ENCODE measurements at regions not wholly inside any gene's neighbourhood (a gene's known extent, or its start where the extent isn't known, plus 50 kb on each side); places are given as distances from the start of the nearest gene placed in this dataset.
A peak's percentile ranks its signal among the peaks of the same experiment; 100 is the strongest.

- H3K4me3 ChIP-seq (ENCODE audit: low read length): no peak overlapping the region
- DNase-seq (ENCODE audit: low read depth): no peak
- TF ChIP-seq CTCF (conservative IDR thresholded peaks at IDR 0.05; ENCODE audit: low read depth, low read length): no peak
Measured at GRCh38 chr3:5302661-5303060, 115.2 kb downstream of the EDEM1 start.

DNA sequence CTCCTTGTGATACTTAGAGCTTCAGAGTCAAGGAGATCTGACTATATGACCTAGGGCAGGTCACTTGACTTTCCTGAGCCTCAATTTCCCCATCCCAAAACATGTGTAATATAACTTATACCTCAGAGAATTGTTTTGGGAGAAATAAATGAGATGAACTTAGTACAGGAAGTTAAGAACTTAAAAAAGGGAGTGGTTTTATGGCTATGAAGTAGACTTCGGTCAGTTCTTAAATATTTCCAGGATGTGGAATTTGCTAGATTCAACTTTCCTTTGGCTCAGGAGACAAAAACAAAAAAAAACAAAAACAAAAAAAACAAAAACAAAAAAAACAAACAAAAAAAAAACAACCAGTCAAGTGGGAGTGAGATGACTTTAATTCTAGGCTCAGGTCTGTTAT, 116.7 kb downstream of the EDEM1 start:
- H3K4me3 ChIP-seq (ENCODE audit: low read length): no peak overlapping the region
- TF ChIP-seq CTCF (conservative IDR thresholded peaks at IDR 0.05; ENCODE audit: low read depth, low read length): no peak

DNA sequence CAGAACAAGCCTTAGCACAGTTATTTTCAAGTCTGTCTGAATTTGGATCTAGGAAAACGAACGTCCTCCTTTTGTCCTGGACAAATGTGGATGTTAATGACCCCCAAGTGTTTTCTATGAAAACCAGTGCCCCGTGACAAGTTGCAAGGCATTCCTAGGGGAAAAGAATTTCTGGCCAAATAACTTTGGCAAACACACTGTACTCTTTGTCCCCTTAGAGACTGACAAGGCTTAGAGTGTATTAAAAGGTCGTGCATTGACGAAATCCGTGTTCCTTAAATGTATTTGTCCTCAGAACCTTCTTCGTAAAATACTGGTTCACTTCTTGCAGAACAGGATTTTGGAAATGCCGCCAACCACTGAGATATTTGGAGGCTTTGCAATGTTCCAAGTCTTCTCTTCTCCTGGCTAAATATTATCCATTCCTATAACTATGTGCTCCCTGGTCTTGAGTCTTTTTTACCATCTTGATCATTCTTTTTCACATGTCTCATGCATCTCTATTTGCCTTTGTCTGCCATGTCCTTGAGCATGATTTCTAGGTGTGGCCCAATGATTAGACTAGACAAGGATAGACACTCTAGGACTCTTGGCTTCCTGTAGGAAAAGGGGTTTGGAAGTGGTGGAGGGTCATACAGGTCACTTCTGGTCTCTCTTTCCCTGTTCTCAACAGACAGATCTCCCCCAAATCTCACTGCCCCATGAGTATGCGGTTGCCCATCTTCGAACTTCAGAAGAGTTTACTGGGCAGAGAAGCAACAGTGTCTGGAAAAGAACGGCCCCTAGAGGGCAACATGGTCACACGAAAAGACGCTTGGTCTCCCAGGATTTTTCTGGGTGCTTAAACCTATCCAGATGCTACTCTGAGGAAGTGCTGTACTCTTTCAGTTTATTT, 117.5 kb downstream of the EDEM1 start:
- no peak overlapping the region for H3K4me3 ChIP-seq (ENCODE audit: low read length)
- peak; percentile 17 for DNase-seq (ENCODE audit: low read depth)
- peak; percentile 77 for TF ChIP-seq CTCF (conservative IDR thresholded peaks at IDR 0.05; ENCODE audit: low read depth, low read length)

More for the DNA sequence above, 116.7 kb downstream of the EDEM1 start:
- no peak for DNase-seq (ENCODE audit: low read depth)

GRCh38 chr3:5305684-5305989, 118.1 kb downstream of the EDEM1 start:
- DNase-seq (ENCODE audit: low read depth): no peak
- no peak for TF ChIP-seq CTCF (conservative IDR thresholded peaks at IDR 0.05; ENCODE audit: low read depth, low read length)
- no peak overlapping the region for H3K4me3 ChIP-seq (ENCODE audit: low read length)

DNA sequence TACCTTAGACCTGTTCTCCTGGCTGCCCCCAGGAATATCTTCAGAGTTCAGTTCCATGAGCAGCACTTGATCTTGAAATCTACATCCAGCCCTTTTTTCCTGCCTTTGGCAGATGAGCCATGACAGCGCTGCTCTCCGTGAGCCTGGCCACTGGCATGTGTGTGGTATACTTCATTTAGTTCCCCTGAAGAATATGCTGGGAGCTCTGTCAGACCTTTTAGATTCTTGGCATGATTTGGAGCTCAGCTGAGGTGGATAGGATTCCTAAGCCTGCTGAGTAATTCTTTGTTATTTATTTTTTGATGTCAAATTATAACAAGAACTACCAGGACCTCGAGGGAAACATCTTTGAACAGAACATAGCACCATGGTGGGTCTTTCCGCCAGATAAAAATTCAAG, 121.7 kb downstream of the EDEM1 start:
- H3K4me3 ChIP-seq (ENCODE audit: low read length): no peak overlapping the region
- DNase-seq (ENCODE audit: low read depth): no peak
- TF ChIP-seq CTCF (conservative IDR thresholded peaks at IDR 0.05; ENCODE audit: low read depth, low read length): no peak

DNA sequence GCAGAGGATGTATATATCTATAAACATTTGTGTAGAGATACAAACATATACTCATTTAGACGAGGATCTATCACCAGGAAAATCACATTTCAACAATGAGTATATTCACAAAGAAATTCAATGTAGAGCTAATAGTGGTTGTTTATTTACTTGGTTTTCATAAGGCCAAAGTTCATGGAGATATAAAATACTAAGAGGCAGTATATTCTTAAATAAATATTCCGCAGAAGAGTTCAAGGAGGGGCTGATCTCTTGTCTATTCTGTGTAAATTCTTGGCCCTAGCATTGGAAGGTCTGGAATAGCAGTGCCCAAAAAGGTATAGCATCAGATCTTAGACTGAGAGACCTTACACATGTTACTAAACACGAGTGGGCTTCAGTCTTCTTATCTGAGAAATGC, 122.1 kb downstream of the EDEM1 start:
- no peak for DNase-seq (ENCODE audit: low read depth)
- H3K4me3 ChIP-seq (ENCODE audit: low read length): no peak overlapping the region
- no peak for TF ChIP-seq CTCF (conservative IDR thresholded peaks at IDR 0.05; ENCODE audit: low read depth, low read length)

DNA sequence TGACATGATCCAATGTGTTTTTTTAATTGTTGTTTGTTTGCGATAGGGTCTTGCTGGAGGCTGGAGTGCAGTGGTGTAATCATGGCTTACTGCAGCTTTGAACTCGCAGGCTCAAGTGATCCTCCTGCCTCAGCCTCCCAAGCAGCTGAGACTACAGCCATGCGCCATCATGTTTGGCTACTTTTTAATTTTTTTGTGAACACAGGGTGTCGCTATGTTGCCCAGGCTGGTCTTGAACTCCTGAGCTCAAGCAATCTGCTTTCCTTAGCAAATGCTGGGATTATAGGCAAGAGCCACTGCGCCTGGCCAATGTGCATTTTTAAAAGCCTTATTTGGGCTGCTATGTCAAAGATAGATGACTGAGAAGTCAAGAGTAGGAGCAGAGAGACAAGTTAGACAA, 123.0 kb downstream of the EDEM1 start:
- no peak overlapping the region for H3K4me3 ChIP-seq (ENCODE audit: low read length)
- no peak for TF ChIP-seq CTCF (conservative IDR thresholded peaks at IDR 0.05; ENCODE audit: low read depth, low read length)
- no peak for DNase-seq (ENCODE audit: low read depth)
